GM18502 (cell line): ENCODE measurements at regions not wholly inside any gene's neighbourhood (a gene's known extent, or its start where the extent isn't known, plus 50 kb on each side); places are given as distances from the start of the nearest gene placed in this dataset.
"Not testable (repeated sequence)": the region's sequence is repeated elsewhere in the genome, so short reads cannot be mapped to it uniquely, and the experiment has no call there.

ENCODE experiments used
- ATAC-seq: cut with Tn5 transposase; IDR thresholded peaks from one replicate; pipeline ENCODE4 v1.9.1; 2021; ENCODE audit warnings: mild to moderate bottlenecking; ENCODE audit not compliant: unreplicated experiment, poor library complexity

DNA sequence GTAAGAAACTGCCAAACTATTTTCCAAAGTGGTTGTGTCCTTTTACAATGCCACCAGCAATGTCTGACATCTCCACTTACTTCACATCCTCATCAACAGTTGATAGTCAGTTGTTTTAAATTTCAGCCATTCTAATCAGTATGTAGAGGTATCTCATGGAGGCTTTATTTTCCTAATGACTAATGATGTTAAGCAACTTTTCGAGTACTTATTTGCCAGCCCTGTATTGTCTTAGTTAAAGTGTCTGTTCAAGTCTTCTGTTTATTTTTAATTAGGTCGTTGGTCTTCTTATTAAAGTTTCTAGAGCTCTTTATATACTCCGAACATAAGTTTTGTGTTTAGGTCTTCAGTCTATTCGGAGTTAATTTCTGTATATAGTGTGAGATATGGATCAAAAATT, 54.9 kb upstream of the NBPF12 start:
- ATAC-seq = not testable (repeated sequence)

DNA sequence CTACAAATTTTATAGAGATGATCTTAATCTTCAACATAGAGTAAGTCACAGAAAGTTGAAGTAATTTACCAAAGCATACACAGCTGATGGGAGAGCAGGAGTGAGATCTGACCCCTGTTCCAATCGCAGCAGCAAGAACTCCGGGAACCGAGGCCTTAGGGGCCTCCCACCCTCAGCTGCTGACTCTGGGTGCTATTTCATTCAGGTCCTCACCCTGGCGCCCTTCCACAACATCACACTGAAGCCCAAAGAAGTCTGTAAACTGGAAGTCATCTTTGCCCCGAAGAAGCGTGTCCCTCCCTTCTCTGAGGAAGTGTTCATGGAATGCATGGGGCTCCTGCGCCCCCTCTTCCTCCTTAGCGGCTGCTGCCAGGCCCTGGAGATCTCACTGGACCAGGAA, 57.0 kb upstream of the NBPF12 start:
- not testable (repeated sequence) for ATAC-seq

DNA sequence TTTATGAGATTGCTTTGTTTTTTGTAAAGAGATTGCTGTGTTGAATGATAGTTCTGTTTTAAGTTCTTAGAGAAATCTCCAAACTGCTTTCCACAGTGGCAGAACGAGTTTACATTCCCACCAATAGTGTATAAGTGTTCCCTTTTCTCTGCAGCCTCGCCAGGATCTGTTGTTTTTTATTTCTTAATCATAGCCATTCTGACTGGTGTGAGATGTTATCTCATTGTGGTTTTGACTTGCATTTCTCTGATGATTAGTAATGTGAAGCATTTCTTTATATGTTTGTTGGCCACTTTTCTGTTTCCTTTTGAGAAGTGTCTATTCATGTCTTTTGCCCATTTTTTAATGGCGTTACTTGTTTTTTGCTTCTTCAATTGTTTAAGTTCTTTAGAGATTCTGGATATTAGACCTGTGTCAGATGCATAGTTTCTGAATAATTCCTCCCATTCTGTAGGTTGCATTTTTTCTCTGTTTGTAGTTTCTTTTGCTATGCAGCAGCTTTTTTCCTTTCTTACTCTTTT, 74.3 kb upstream of the NBPF12 start:
- ATAC-seq = not testable (repeated sequence)

DNA sequence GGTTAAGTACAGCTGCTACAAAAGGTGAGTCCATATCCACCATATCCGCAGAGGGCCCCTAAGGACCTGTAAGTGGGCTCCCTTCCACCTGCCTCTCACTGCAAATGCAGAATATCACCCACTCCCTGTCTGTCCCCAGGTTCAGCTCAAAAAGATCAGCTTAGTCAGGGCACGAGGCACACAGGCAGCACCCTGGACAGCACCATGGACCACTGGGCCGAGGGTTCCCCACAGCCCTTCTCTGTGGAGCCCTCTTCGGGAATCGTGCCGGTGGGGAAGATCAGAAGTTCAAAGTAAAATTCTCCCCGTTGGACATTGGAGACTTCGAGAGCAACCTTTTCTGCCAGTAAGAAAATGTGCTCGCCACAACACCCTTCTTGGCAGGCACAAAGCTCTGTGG, 85.0 kb upstream of the NBPF12 start:
- not testable (repeated sequence) for ATAC-seq

DNA sequence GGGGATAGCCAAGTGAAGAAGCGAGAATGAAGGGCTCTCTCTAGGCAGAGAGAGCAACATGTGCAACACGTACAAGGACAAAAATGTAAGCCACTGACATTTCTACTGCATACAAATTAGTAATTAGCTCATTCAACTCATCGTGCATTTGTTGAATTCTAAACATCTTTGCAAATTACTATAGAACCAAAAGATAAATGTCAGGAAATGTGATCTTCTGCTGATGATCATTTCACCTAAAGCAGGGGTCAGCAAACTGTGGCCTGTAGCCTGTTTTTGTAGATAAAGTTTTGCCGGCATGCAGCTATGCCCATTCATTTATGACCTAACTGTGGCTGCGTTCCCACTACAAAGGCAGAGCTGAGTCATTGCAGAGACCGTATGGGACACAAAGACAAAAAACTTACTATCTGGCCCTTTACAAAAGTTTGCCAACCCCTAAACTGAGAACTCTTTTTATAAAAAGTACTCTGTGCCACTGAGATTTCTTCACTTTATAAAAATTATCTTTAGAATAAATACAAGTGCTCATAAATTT, 87.7 kb upstream of the NBPF12 start:
- not testable (repeated sequence) for ATAC-seq

DNA sequence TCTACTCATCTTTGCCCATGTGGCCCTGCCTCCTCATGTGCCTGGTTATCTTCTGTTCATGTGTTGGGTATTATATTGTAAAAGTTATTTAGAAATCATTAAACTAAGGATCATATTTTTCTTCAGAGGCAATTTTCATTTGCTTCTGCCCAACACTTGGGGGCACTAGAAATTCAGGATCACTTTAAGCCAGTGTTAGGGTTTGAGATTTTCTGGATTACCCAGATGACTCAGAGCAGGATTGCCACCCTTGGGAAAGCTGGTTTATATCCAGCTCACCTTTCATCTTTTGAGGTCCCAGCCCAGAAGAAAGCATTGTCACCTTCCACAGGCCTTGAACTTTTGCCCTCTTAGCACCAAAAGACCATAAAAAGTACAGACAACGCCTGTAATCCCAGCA, 99.4 kb upstream of the NBPF12 start:
- ATAC-seq = not testable (repeated sequence)

DNA sequence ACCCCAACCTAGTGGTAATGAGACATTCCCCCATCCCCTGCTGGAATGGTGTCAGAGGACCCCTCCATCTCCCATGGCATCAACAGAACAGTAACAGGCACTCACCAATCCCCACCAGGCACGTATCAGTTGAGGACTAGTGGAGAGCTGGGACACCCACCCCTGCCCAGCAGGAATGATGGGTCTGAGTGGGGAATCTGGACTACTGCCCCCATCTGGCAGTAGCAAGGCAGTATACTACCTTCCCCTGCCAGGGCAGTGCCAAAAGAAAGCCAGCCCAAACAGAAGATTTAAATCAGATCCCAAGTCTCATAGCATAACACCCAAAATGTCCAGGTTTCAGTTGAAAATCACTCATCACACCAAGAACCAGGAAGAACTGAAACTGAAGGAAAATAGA, 111.2 kb upstream of the NBPF12 start:
- not testable (repeated sequence) for ATAC-seq

DNA sequence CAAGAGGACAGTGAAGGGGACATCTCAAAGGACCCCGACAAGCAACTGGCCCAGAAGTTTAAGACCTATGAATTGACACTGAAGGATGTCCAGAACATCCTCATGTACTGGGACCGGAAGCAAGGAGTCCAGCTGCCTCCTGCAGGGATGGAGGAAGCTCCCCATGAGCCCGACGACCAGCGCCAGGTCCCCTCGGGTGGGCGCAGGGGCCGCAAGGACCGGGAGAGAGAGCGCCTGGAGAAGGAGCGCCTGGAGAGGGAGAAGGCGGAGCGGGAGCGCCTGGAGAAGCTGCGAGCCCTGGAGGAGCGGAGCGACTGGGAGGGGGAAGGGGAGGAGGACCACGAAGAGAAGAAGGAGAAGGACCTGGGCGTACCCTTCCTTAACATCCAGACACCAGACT, 143.9 kb upstream of the NBPF12 start:
- ATAC-seq = not testable (repeated sequence)

DNA sequence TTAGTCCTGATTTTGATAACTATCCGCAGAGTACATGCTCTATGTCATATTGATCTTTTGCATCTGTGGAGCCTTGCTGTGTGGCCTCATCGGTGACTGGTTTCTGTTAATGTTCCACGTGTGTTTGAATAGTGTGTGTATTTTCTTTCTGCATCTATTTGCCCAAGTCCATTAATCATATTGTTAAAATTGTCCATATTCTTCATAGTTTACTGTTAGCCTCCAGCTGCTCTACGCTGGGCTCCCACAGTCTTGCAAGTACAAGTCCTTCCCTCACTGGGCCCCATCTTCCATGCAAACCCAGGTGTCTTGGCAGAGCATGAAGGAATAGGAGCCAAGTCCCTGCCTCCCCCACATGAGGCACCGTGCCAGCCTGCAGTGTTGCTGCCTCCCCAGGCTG, 145.4 kb upstream of the NBPF12 start:
- not testable (repeated sequence) for ATAC-seq

DNA sequence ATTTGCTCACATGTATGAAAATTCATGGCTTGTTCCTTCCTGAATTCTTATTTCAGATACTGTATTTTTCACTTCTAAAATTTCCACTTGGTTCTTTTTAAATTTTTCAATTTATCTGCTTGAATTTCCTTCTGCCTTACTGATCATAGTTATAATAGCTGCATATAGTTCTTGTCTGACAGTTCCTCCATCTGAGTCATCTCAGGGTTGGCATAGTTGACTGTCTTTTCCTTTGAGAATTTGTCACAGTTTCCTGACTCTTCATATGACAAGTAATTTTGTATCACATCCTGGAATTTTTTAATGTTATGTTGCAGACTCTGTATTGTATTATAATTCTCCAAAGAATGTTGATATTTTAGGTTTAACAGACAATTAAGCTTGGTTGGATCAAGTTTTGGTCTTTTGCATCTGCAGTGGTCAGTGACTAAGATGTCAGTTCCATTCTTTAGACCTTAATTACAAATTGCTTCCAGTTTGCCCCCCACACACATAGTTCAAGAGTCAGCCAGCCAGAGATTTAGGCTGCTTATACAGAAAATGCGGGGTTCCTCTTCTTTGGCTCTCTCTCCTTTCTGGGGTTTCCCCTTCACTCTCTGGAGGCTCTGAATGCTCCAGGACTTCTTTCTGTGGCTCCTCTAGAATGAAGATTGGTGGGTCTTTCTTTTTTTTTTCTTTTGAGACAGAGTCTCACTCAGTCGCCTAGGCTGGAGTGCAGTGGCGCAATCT, 153.7 kb upstream of the NBPF12 start:
- not testable (repeated sequence) for ATAC-seq

DNA sequence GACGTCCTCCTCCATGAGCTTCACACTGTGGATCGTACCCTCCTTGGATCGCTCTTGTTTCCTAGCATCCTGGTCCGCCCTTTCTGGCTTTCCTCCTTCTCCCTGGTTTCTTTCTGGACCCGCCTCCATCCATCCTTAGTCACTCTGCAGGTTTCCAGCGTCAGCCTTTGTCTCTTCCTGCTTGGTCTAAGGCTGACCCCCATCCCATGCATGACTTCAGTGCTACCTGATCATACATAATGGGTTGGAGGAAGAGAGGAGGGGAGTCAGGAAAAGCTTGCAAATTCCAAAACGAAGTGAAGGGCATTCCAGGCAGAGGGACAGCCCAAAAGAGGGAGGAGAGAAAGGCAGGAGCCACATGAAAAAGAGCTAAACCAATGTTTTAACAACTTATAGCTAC, 156.9 kb upstream of the NBPF12 start:
- not testable (repeated sequence) for ATAC-seq

DNA sequence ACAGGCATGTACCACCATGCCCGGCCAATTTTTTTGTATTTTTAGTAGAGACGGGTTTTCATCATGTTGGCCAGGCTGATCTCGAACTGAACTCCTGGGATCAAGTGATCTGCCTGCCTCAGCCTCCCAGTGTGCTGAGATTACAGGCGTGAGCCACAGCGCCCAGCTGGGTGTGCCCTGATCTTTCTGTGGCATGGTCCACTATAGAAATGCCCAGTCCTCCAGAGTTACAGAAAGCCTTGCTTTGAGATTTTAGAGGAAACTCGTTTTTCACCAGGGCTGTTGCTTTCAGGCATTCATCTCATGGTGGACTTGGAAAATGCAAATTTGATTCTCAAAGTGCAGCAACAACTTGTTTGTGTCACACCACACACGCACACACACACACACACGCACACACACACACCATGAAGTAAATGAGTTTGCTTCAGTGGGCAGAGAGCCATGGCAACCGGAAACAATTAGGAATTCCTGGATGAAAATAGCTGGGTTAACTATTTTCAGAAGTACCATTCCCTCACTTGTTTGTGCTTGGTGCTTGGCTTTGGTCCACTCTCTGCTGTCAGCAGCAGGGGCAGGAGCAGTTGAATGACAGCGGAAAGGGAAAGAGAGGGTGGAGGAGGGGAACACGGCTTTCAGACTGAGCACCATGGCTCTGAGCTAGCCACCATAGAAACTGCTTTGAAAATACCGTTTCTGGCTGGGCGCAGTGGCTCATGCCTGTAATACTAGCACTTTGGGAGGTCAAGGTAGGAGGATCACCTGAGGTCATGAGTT, 160.1 kb upstream of the NBPF12 start:
- ATAC-seq = not testable (repeated sequence)

DNA sequence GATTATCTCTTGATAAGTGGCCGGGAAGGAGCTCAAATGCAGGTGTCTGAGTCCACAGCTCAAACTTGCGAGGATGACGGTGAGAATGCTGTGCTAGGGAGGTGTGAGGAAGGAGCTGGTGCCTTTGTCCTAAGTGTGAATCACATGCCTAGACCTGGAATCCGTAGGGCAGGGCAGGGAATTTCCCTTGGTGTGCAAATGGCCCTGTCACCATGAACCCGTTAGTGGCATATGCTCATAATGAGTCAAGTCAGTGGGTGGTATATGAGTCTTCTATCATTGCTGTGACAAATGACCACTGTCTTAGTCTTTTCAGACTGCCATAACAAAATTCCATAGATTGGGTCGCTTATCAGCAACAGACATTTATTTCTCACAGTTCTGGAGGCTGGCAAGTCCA, 163.1 kb upstream of the NBPF12 start:
- not testable (repeated sequence) for ATAC-seq

DNA sequence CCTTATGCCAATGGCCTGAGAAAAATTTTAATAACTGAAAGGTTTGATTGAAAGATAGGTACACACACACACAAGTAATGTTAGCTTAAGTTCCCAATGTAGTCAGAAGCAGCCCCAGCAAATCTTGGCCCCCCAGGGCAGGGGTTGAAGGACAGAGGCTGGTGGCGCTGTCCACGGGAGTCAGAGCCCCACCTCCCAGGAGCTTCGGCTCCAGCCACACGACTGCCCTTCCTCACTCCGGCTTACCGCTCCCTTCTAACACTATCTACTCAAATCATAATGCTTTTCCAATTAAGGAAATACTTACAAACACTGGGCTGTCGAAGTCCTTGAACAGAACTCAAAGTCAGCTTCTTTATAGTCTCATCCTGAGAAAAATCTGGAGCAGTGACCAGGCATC, 163.9 kb upstream of the NBPF12 start:
- not testable (repeated sequence) for ATAC-seq

DNA sequence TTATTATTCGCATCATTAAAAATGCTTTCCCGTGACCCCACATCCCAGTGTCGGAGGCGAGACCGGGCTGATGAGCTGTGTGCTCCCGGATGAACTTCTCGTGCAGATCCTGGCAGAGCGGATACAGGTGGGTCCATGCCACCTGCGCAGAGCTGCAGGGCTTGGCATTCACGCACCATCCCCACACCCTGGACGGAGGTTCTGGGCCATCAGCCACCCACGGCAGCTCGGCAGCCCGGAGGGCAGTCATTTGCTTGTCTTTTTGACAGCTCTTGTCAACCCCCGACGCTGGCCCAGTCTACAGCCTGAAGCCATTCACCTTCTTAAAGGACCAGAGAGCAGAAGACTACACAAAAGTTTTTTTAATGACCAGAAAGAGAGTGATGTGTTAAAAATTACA, 166.7 kb upstream of the NBPF12 start:
- not testable (repeated sequence) for ATAC-seq

DNA sequence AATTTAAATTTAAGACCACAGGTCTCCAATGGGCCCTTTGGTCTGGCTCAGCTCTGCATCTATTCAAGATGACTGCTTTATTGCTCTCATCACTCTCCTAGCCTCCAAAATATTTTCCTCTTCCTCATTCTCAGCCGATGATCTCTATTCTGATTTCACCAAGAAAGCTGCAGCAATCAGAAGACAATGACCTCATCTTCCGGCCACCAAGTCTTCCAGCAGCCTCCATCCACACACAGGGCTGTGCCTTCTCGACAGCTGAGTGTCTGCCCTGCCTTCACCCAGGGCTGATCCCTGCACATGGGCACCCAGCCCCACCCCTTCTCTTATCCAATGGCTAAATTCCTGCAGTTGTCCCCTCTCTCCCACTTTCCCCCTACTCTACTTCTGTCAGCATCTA, 167.1 kb upstream of the NBPF12 start:
- ATAC-seq = not testable (repeated sequence)

DNA sequence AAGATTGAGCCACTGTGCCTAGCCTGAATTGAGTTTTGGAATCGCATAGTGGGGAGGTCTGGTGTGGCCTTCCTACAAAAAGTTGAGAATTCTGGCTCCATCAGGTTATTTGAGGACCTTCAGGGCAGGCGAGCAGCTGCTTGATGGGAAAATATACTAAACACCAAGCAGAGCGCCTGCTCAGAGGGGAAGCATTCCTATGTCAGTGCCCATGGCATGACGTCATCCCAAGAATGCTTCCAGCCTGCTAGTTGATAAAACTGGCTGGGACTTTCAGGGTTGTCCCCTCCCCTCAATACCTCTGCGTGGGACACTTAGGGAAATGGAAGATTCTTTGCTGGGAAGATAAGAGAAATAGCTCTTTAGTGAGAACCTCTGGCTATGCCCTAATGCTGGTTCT, 174.9 kb upstream of the NBPF12 start:
- not testable (repeated sequence) for ATAC-seq

DNA sequence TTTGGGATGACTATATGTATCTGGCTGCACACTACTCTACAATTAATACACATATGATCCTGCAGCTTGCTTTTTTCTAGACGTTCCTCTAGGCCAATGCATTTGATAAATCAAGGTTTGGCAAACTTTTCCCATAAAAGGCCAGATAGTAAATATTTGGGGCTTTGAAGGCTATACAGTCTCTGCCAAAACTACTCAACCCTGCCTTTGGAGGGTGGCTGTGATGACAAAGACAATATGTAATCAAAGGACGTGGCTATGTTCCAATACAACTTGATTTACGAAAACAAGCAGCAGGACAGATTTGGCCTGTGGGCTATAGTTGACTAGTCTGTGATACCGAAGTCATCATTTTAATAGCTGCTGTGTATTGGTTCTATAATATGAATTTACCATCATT, 181.3 kb upstream of the NBPF12 start:
- not testable (repeated sequence) for ATAC-seq

DNA sequence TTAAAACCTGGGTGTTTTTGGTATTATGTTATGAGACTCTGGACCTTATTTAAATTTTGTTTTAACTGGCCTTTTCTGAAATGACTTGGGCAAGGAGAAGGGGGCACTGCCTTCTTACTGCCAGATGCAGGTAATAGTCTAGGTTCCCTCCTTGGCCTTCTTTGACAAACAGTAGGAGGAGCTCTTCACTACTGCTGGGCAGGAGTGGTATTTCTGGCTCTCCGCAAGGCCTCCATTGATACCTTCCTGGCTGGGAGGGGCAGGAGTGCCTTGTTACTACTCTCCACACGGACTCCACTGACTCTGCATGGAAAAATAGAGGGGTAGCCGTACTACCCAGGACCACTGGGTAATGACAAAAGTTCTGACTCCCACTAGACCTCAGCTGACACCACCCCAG, 189.4 kb upstream of the NBPF12 start:
- not testable (repeated sequence) for ATAC-seq

DNA sequence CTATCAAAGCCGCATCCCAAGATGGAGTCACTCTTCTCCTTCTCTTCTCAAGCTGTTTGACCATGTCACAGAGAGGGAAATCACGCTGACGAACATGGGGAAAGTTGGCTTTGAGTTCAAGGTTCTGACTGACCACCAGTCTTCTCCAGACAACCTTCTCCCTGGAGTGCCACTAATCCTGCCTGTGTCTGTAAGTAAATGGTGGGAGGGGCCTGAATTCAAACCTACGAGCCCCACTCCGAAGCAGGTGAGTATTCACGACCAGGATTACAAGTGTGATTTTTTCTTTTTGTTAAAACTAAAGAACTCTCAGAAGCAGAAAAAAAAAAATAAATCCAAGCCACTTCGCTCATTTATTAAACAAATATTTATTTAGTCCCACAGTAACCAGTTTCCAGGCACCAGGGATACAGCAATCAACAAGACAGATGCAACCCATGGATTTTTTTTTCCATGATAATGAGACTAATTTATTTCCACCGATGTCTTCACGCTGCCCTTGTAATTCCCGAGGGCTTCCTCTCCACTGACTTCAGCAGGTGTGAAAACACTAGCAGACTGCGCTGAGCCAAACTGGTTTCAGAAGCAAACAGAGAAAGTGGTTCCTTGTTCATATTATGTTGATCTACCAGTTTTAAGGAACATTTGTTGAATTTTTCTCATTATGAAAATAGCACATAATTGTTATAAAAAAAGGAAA, 206.0 kb upstream of the NBPF12 start:
- not testable (repeated sequence) for ATAC-seq
